ENCODE measurements at regions not wholly inside any gene's neighbourhood (a gene's known extent, or its start where the extent isn't known, plus 50 kb on each side); places are given as distances from the start of the nearest gene placed in this dataset.

- TF ChIP-seq REST (IDR thresholded peaks at IDR 0.05) (peak; percentile 46), CTCF (IDR thresholded peaks at IDR 0.05; ENCODE audit: low read depth, low read length, missing input control) (no peak), GABPA (IDR thresholded peaks at IDR 0.05 in 1 of 2, conservative IDR thresholded peaks at IDR 0.05 in 1 of 2) (no peak), SP1 (IDR thresholded peaks at IDR 0.05) (peak; percentile 69)
Observed at GRCh38 chr16:13793841-13794409, 126.0 kb upstream of the ERCC4 start.

Data from liver (tissue), 3 donors.